ENCODE measurements at regions not wholly inside any gene's neighbourhood (a gene's known extent, or its start where the extent isn't known, plus 50 kb on each side); places are given as distances from the start of the nearest gene placed in this dataset.
"Not testable (repeated sequence)": the region's sequence is repeated elsewhere in the genome, so short reads cannot be mapped to it uniquely, and the experiment has no call there.

DNA sequence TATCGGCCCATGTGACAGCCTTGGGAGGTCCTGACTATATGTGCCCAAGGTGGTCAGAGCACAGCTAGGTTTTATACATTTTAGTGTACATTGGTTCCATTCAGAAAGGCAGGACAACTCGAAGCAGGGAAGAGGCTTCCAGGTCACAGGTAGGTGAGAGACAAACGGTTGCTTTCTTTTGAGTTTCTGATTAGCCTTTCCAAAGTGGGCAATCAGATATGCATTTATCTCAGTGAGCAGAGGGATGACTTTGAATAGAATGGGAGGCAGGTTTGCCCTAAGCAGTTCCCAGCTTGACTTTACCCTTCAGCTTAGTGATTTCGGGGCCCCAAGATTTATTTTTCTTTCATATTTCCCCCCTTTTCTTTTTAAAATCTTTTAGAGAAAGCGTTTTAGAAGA is 87.6 kb upstream of the PPP2R5C start:
- no peak overlapping the region for H3K27ac ChIP-seq
- TF ChIP-seq ZFX (IDR thresholded peaks at IDR 0.05), result no peak
- TF ChIP-seq, protein P1, sequence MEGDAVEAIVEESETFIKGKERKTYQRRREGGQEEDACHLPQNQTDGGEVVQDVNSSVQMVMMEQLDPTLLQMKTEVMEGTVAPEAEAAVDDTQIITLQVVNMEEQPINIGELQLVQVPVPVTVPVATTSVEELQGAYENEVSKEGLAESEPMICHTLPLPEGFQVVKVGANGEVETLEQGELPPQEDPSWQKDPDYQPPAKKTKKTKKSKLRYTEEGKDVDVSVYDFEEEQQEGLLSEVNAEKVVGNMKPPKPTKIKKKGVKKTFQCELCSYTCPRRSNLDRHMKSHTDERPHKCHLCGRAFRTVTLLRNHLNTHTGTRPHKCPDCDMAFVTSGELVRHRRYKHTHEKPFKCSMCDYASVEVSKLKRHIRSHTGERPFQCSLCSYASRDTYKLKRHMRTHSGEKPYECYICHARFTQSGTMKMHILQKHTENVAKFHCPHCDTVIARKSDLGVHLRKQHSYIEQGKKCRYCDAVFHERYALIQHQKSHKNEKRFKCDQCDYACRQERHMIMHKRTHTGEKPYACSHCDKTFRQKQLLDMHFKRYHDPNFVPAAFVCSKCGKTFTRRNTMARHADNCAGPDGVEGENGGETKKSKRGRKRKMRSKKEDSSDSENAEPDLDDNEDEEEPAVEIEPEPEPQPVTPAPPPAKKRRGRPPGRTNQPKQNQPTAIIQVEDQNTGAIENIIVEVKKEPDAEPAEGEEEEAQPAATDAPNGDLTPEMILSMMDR (conservative IDR thresholded peaks at IDR 0.05), result no peak

DNA sequence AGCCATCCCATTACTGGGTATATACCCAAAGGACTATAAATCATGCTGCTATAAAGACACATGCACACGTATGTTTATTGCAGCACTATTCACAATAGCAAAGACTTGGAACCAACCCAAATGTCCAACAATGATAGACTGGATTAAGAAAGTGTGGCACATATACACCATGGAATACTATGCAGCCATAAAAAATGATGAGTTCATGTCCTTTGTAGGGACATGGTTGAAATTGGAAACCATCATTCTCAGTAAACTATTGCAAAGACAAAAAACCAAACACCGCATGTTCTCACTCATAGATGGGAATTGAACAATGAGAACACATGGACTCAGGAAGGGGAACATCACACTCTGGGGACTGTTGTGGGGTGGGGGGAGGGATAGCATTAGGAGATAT is 85.7 kb upstream of the PPP2R5C start:
- H3K27ac ChIP-seq, result not testable (repeated sequence)

DNA sequence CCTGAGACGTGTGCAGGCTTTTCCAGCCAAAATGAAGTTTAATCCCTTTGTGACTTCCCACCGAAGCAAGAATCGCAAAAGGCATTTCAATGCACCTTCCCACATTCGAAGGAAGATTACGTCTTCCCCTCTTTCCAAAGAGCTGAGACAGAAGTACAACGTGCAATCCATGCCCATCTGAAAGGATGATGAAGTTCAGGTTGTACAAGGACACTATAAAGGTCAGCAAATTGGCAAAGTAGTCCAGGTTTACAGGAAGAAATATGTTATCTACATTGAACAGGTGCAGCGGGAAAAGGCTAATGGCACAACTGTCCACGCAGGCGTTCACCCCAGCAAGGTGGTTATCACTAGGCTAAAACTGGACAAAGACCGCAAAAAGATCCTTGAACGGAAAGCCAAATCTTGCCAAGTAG is 83.6 kb upstream of the PPP2R5C start:
- H3K27ac ChIP-seq, result not testable (repeated sequence)

DNA sequence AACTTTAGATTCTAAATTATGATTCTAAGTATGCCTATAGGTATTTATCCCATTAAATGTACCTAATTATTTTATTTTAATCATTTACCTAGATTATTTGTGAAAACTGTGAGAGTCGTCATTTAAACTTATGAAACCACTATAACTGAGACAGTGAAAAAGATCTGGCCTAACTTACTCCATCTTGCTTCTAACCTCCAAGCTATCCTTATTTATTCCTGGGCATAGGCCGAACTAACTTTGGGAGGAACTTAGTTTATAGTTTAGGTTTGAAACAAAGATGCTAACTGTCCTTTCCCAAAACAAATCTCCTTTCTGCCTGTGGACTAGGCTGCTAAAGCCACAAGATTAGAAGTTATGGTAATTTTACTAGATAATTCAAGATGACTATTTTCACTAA is 79.7 kb upstream of the PPP2R5C start:
- TF ChIP-seq, protein P1 (conservative IDR thresholded peaks at IDR 0.05), result no peak
- TF ChIP-seq ZFX (IDR thresholded peaks at IDR 0.05), result no peak
- no peak overlapping the region for H3K27ac ChIP-seq

DNA sequence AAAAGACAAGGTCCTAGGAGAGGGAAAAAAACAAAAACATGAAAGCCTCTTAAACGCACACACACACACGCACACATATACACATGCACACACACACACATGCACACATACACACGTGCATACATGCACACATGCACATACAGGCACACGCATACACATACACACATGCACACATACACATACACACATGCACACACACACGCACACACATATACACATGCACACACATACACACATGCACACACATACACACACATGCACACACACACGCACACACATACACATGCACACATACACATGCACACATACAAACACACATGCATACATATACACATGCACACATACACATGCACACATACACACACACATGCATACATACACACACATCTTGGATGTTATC is 78.1 kb upstream of the PPP2R5C start:
- no peak overlapping the region for H3K27ac ChIP-seq
- TF ChIP-seq, protein P1 (conservative IDR thresholded peaks at IDR 0.05), result no peak
- no peak for TF ChIP-seq ZFX (IDR thresholded peaks at IDR 0.05)

DNA sequence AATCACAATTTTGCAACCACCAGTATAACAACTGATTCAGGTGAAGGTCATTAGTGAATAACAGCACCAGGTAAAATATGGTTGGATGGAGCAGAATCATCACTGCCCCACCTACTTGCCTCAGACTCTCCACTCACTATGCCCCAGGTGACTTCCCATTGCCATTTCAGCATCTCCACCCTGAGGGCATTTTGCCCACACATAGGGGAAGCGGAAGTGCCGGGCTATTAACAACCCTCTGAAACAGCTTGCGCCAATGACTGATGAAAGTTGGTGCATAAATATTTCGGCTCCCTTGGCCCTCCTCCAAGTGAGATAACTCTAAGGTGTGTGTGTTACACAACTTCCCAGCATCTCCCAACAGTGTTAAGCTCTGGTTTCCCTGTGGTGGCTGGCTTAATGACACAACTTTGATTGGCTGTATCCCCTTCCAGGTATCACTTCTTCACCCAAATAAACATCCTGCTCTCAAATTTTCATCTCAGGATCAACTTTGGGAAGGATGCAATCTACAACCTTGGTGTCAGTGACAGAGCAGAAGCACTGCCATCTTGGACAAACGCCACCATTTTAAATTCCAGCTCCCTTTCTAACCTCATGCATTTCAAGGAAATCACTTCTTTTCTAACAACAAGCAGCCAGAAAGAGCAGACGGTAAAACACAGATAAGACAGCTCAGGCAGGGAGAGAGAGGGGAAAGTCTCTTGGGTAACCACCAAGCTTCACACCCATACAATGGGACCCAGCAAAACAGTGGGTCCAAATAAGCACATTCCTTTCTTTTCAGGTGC is 73.6 kb upstream of the PPP2R5C start:
- no peak overlapping the region for H3K27ac ChIP-seq
- TF ChIP-seq ZFX (IDR thresholded peaks at IDR 0.05), result no peak

DNA sequence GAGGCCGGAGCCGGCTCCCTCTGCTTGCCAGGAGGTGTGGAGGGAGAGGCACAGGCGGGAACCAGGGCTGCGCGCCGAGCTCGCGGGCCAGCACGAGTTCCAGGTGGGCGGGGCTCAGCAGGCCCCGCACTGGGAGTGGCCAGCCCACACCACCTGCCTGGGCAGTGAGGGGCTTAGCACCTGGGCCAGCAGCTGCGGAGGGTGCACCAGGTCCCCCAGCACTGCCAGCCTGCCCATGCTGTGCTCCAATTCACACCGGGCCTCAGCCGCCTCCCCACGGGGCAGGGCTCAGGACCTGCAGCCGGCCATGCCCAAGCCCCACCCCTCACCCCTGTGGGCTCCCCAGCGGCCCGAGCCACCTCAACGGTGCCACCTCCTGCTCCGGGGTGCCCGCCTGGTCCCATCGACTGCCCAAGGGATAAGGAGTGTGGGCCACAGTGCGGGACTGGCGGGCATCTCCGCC is 72.4 kb upstream of the PPP2R5C start:
- no peak overlapping the region for H3K27ac ChIP-seq
- no peak for TF ChIP-seq ZFX (IDR thresholded peaks at IDR 0.05)
- TF ChIP-seq, protein P1 (conservative IDR thresholded peaks at IDR 0.05), result no peak

DNA sequence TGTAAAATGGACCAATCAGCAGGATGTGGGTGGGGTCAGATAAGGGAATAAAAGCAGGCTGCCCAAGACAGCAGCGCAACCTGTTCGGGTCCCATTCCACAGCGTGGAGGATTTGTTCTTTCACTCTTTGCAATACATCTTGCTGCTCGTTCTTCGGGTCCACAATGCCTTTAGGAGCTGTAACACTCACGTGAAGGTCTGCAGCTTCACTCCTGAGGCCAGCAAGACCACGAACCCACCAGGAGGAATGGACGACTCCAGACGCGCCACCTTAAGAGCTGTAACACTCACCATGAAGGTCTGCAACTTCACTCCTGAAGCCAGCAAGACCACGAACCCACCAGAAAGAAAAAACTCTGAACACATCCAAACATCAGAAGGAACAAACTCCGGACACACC is 71.5 kb upstream of the PPP2R5C start:
- H3K27ac ChIP-seq, result not testable (repeated sequence)

DNA sequence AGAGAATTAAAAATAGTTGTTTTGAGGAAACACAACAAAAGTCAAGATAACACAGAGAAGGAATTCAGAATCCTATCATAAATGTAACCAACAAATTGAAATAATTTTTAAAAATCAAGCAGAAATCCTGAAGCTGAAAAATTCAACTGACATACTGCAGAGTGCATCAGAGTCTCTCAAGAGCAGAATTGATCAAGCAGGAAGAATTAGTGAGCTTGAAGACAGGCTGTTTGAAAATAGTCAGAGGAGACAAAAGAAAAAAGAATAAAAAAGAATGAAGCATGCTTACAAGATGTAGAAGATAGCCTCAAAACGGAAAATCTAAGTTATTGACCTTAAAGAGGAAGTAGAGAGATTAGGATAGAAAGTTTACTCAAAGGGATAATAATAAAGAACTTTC is 65.8 kb upstream of the PPP2R5C start:
- TF ChIP-seq, protein P1 (conservative IDR thresholded peaks at IDR 0.05), result no peak
- TF ChIP-seq ZFX (IDR thresholded peaks at IDR 0.05), result no peak
- no peak overlapping the region for H3K27ac ChIP-seq

DNA sequence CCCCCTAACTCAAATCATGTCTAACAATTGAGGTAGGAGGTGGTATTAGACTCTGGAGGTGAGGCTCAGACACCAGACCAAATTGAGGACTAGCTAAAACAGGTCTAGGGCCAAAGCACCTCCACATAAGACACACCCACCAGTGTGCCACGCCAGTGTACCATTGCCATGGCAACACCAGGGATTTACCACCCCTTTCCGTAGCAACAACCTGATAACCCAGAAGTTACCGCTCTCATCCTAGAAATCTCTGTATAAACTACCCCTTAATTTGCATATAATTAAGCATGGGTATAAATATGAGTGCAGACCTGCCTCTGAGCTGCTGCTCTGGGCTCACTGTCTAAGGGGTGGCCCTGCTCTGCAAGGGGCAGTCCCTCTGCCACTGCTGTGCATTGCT is 57.4 kb upstream of the PPP2R5C start:
- TF ChIP-seq ZFX (IDR thresholded peaks at IDR 0.05), result no peak
- TF ChIP-seq, protein P1 (conservative IDR thresholded peaks at IDR 0.05), result no peak
- H3K27ac ChIP-seq, result no peak overlapping the region

All from C4-2B (cell line).